ENCODE measurements at regions not wholly inside any gene's neighbourhood (a gene's known extent, or its start where the extent isn't known, plus 50 kb on each side); places are given as distances from the start of the nearest gene placed in this dataset.

GRCh38 chr2:14928056-14928455 is 295.5 kb downstream of the LRATD1 start:
- Histone ChIP-seq H3K4me1 (ENCODE audit: control insufficient read depth, insufficient read depth, low read length) (no peaks in the 10 kb centered on the region), H3K27me3 (ENCODE audit: control insufficient read depth, insufficient read depth, low read length) (no peaks in the 10 kb centered on the region), H3K27ac (ENCODE audit: low read length) (no peak overlapping the region), H3K36me3 (ENCODE audit: control insufficient read depth, insufficient read depth, low read length) (no peaks in the 10 kb centered on the region), H3K9me3 (ENCODE audit: control insufficient read depth, insufficient read depth, low read length) (no peaks in the 10 kb centered on the region), H3K4me3 (ENCODE audit: low read length) (no peak overlapping the region)
- DNase-seq (ENCODE audit: low read depth, low spot score) = no peak
- no CpG with 5 or more reads among the region's 1 CpG for WGBS (ENCODE audit: insufficient coverage, insufficient read length)

GRCh38 chr2:14930441-14930840 is 297.9 kb downstream of the LRATD1 start:
- no peak for DNase-seq (ENCODE audit: low read depth, low spot score)
- no peaks in the 10 kb centered on the region for H3K36me3 ChIP-seq (ENCODE audit: control insufficient read depth, insufficient read depth, low read length)
- H3K9me3 ChIP-seq (ENCODE audit: control insufficient read depth, insufficient read depth, low read length) = no peaks in the 10 kb centered on the region
- H3K27me3 ChIP-seq (ENCODE audit: control insufficient read depth, insufficient read depth, low read length) = no peaks in the 10 kb centered on the region
- H3K27ac ChIP-seq (ENCODE audit: low read length) = no peak overlapping the region
- H3K4me3 ChIP-seq (ENCODE audit: low read length) = no peak overlapping the region
- WGBS (ENCODE audit: insufficient coverage, insufficient read length) = no CpG with 5 or more reads among the region's 2 CpGs
- H3K4me1 ChIP-seq (ENCODE audit: control insufficient read depth, insufficient read depth, low read length) = no peaks in the 10 kb centered on the region

GRCh38 chr2:14932285-14932684 is 299.8 kb downstream of the LRATD1 start:
- no peak for DNase-seq (ENCODE audit: low read depth, low spot score)
- Histone ChIP-seq H3K36me3 (ENCODE audit: control insufficient read depth, insufficient read depth, low read length) (no peaks in the 10 kb centered on the region), H3K4me1 (ENCODE audit: control insufficient read depth, insufficient read depth, low read length) (no peaks in the 10 kb centered on the region), H3K27ac (ENCODE audit: low read length) (no peak overlapping the region), H3K4me3 (ENCODE audit: low read length) (no peak overlapping the region), H3K9me3 (ENCODE audit: control insufficient read depth, insufficient read depth, low read length) (no peaks in the 10 kb centered on the region), H3K27me3 (ENCODE audit: control insufficient read depth, insufficient read depth, low read length) (no peaks in the 10 kb centered on the region)

- no peaks in the 10 kb centered on the region for H3K4me1 ChIP-seq (ENCODE audit: control insufficient read depth, insufficient read depth, low read length)
- no peaks in the 10 kb centered on the region for H3K36me3 ChIP-seq (ENCODE audit: control insufficient read depth, insufficient read depth, low read length)
- H3K9me3 ChIP-seq (ENCODE audit: control insufficient read depth, insufficient read depth, low read length) = no peaks in the 10 kb centered on the region
- H3K27ac ChIP-seq (ENCODE audit: low read length) = no peak overlapping the region
- DNase-seq (ENCODE audit: low read depth, low spot score) = no peak
- H3K27me3 ChIP-seq (ENCODE audit: control insufficient read depth, insufficient read depth, low read length) = no peaks in the 10 kb centered on the region
- H3K4me3 ChIP-seq (ENCODE audit: low read length) = no peak overlapping the region
These were observed 301.2 kb downstream of the LRATD1 start for GRCh38 chr2:14933753-14934152.

GRCh38 chr2:14936426-14936825 is 303.9 kb downstream of the LRATD1 start:
- no CpG with 5 or more reads among the region's 3 CpGs for WGBS (ENCODE audit: insufficient coverage, insufficient read length)
- DNase-seq (ENCODE audit: low read depth, low spot score) = no peak
- no peaks in the 10 kb centered on the region for H3K4me1 ChIP-seq (ENCODE audit: control insufficient read depth, insufficient read depth, low read length)

GRCh38 chr2:14937336-14937735 is 304.8 kb downstream of the LRATD1 start:
- DNase-seq (ENCODE audit: low read depth, low spot score) = no peak
- Histone ChIP-seq H3K36me3 (ENCODE audit: control insufficient read depth, insufficient read depth, low read length) (no peaks in the 10 kb centered on the region), H3K4me1 (ENCODE audit: control insufficient read depth, insufficient read depth, low read length) (no peaks in the 10 kb centered on the region), H3K27me3 (ENCODE audit: control insufficient read depth, insufficient read depth, low read length) (no peaks in the 10 kb centered on the region), H3K4me3 (ENCODE audit: low read length) (no peak overlapping the region), H3K9me3 (ENCODE audit: control insufficient read depth, insufficient read depth, low read length) (no peaks in the 10 kb centered on the region), H3K27ac (ENCODE audit: low read length) (no peak overlapping the region)
- no CpG with 5 or more reads among the region's 3 CpGs for WGBS (ENCODE audit: insufficient coverage, insufficient read length)

More at GRCh38 chr2:14936426-14936825, 303.9 kb downstream of the LRATD1 start:
- Histone ChIP-seq H3K27ac (ENCODE audit: low read length) (no peak overlapping the region), H3K4me3 (ENCODE audit: low read length) (no peak overlapping the region), H3K27me3 (ENCODE audit: control insufficient read depth, insufficient read depth, low read length) (no peaks in the 10 kb centered on the region), H3K36me3 (ENCODE audit: control insufficient read depth, insufficient read depth, low read length) (no peaks in the 10 kb centered on the region), H3K9me3 (ENCODE audit: control insufficient read depth, insufficient read depth, low read length) (no peaks in the 10 kb centered on the region)

GRCh38 chr2:14941151-14941631 is 308.7 kb downstream of the LRATD1 start:
- DNase-seq (ENCODE audit: low read depth, low spot score) = no peak
- WGBS (ENCODE audit: insufficient coverage, insufficient read length) = no CpG with 5 or more reads among the region's 4 CpGs

GRCh38 chr2:14942987-14943386 is 310.5 kb downstream of the LRATD1 start:
- H3K27ac ChIP-seq (ENCODE audit: low read length) = no peak overlapping the region
- H3K27me3 ChIP-seq (ENCODE audit: control insufficient read depth, insufficient read depth, low read length) = no peaks in the 10 kb centered on the region
- H3K4me3 ChIP-seq (ENCODE audit: low read length) = no peak overlapping the region
- no peaks in the 10 kb centered on the region for H3K9me3 ChIP-seq (ENCODE audit: control insufficient read depth, insufficient read depth, low read length)
- no peaks in the 10 kb centered on the region for H3K36me3 ChIP-seq (ENCODE audit: control insufficient read depth, insufficient read depth, low read length)
- no CpG with 5 or more reads among the region's 3 CpGs for WGBS (ENCODE audit: insufficient coverage, insufficient read length)
- no peak for DNase-seq (ENCODE audit: low read depth, low spot score)
- H3K4me1 ChIP-seq (ENCODE audit: control insufficient read depth, insufficient read depth, low read length) = no peaks in the 10 kb centered on the region

More at GRCh38 chr2:14941151-14941631, 308.7 kb downstream of the LRATD1 start:
- Histone ChIP-seq H3K4me3 (ENCODE audit: low read length) (no peak overlapping the region), H3K4me1 (ENCODE audit: control insufficient read depth, insufficient read depth, low read length) (no peaks in the 10 kb centered on the region), H3K36me3 (ENCODE audit: control insufficient read depth, insufficient read depth, low read length) (no peaks in the 10 kb centered on the region), H3K27me3 (ENCODE audit: control insufficient read depth, insufficient read depth, low read length) (no peaks in the 10 kb centered on the region), H3K9me3 (ENCODE audit: control insufficient read depth, insufficient read depth, low read length) (no peaks in the 10 kb centered on the region), H3K27ac (ENCODE audit: low read length) (no peak overlapping the region)

- Histone ChIP-seq H3K36me3 (ENCODE audit: control insufficient read depth, insufficient read depth, low read length) (no peaks in the 10 kb centered on the region), H3K9me3 (ENCODE audit: control insufficient read depth, insufficient read depth, low read length) (no peaks in the 10 kb centered on the region), H3K4me3 (ENCODE audit: low read length) (no peak overlapping the region), H3K27ac (ENCODE audit: low read length) (no peak overlapping the region), H3K4me1 (ENCODE audit: control insufficient read depth, insufficient read depth, low read length) (no peaks in the 10 kb centered on the region), H3K27me3 (ENCODE audit: control insufficient read depth, insufficient read depth, low read length) (no peaks in the 10 kb centered on the region)
- peak; percentile 31 for DNase-seq (ENCODE audit: low read depth, low spot score)
- WGBS (ENCODE audit: insufficient coverage, insufficient read length) = no CpG with 5 or more reads among the region's 7 CpGs
These were observed 312.2 kb downstream of the LRATD1 start for GRCh38 chr2:14944562-14945346.

GRCh38 chr2:14951569-14952285 is 319.2 kb downstream of the LRATD1 start:
- Histone ChIP-seq H3K27me3 (ENCODE audit: control insufficient read depth, insufficient read depth, low read length) (no peaks in the 10 kb centered on the region), H3K36me3 (ENCODE audit: control insufficient read depth, insufficient read depth, low read length) (no peaks in the 10 kb centered on the region), H3K4me1 (ENCODE audit: control insufficient read depth, insufficient read depth, low read length) (no peaks in the 10 kb centered on the region), H3K9me3 (ENCODE audit: control insufficient read depth, insufficient read depth, low read length) (no peaks in the 10 kb centered on the region), H3K27ac (ENCODE audit: low read length) (no peak overlapping the region), H3K4me3 (ENCODE audit: low read length) (no peak overlapping the region)
- no CpG with 5 or more reads among the region's 5 CpGs for WGBS (ENCODE audit: insufficient coverage, insufficient read length)
- no peak for DNase-seq (ENCODE audit: low read depth, low spot score)
